H1 (cell line): ENCODE measurements at regions not wholly inside any gene's neighbourhood (a gene's known extent, or its start where the extent isn't known, plus 50 kb on each side); places are given as distances from the start of the nearest gene placed in this dataset.

Experiments used
- CBX5 ChIP-seq: fragments of 300-800, 300-1000 bp; sonication (generic); IDR thresholded peaks from 2 replicates; pipeline ENCODE4 v1.7.1; 2016; ENCODE audit warnings: antibody characterized with exemption, low read length, low read depth
- CTCF ChIP-seq, 3 experiments: IDR thresholded peaks; 1 replicate in 2 of 3; 2 replicates in 1 of 3; pipeline versions ENCODE4 v1.5.1 to v1.6.1; 2011; ENCODE audit warnings: low read length in 3 of 3, mild to moderate bottlenecking in 3 of 3, inconsistent platforms in 2 of 3, low read depth in 1 of 3, moderate library complexity in 1 of 3; ENCODE audit not compliant: insufficient read depth in 1 of 3; ENCODE audit errors: control extremely low read depth in 1 of 3
- E2F6 ChIP-seq: IDR thresholded peaks from 2 replicates; pipeline ENCODE4 v1.6.1; 2012; ENCODE audit warnings: inconsistent platforms
- EZH2 ChIP-seq: fragments of 200-600 bp; sonication (generic); IDR thresholded peaks from 2 replicates; pipeline ENCODE4 v1.7.1; 2012; ENCODE audit warnings: low read depth, mild to moderate bottlenecking, moderate library complexity, low read length, inconsistent platforms; ENCODE audit not compliant: severe bottlenecking
- JUN ChIP-seq: IDR thresholded peaks from 2 replicates; pipeline ENCODE4 v1.6.1; 2011; ENCODE audit warnings: low read depth, mild to moderate bottlenecking, improper control_type of control experiment, low read length
- MAFK ChIP-seq: IDR thresholded peaks from 2 replicates; pipeline ENCODE4 v1.6.1; 2012; ENCODE audit warnings: low read depth, mild to moderate bottlenecking, improper control_type of control experiment, low read length

- TF ChIP-seq JUN: no peak
- TF ChIP-seq CBX5: no peak
- no peak for TF ChIP-seq E2F6
- no peak for TF ChIP-seq EZH2
- no peak for TF ChIP-seq CTCF (IDR thresholded peaks at IDR 0.05; ENCODE audit: control extremely low read depth in 1 of 3, insufficient read depth in 1 of 3, low read depth in 1 of 3, low read length in 3 of 3)
- no peak for TF ChIP-seq MAFK
Observed at GRCh38 chrX:28188526-28188925, 207.3 kb upstream of the DCAF8L1 start.
